Endothelial cell of umbilical vein (primary cell): ENCODE measurements at regions not wholly inside any gene's neighbourhood (a gene's known extent, or its start where the extent isn't known, plus 50 kb on each side); places are given as distances from the start of the nearest gene placed in this dataset.
A peak's percentile ranks its signal among the peaks of the same experiment; 100 is the strongest.

Source experiments
- BruUV-seq: library from RNA; stranded (reverse); fragments of 400-500 nt; replicated peaks from 2 replicates; lab custom pipeline; 2021; lab: Mats Ljungman, UMichigan
- CTCF ChIA-PET: fragments of 300-600, 350-600 bp; sonication (Branson Sonifier 250); formaldehyde crosslinking; loops from one replicate; lab custom pipeline; 2021; ENCODE audit warnings: antibody characterized with exemption, inconsistent platforms; lab: Charles Lee
- POLR2A ChIA-PET: fragments of 300-600, 350-600 bp; sonication (Branson Sonifier 250); formaldehyde crosslinking; loops from one replicate; lab custom pipeline; 2021; ENCODE audit warnings: antibody characterized with exemption, inconsistent platforms; lab: Charles Lee
- DNase-seq: peaks from one replicate; pipeline ENCODE4 v3.0.0-alpha.2; 2011; ENCODE audit warnings: low read depth, low spot score
- FAIRE-seq: peaks from 2 replicates; lab custom pipeline; 2011; peaks lifted over from hg19 to GRCh38; lab: Jason Lieb, UNC
- H2AFZ ChIP-seq: 2 replicates; pipeline ENCODE4 v1.6.0; 2012; ENCODE audit warnings: low read depth, low read length, control low read depth, inconsistent platforms
- H3K27ac ChIP-seq: 2 replicates; pipeline ENCODE4 v1.5.1; 2011; ENCODE audit warnings: low read depth, mild to moderate bottlenecking, control low read depth, low read length, moderate library complexity; ENCODE audit not compliant: insufficient read depth
- H3K27me3 ChIP-seq, 2 experiments: 2 replicates each; pipeline versions ENCODE4 v1.6.0 to v1.6.1; 2011; ENCODE audit warnings: low read length in 2 of 2, mixed read lengths in 1 of 2; ENCODE audit not compliant: control insufficient read depth in 2 of 2, insufficient read depth in 2 of 2
- H3K36me3 ChIP-seq, 2 experiments: 2 replicates in 1 of 2; 3 replicates in 1 of 2; pipeline ENCODE4 v1.5.1; 2011; ENCODE audit warnings: low read length in 2 of 2, mild to moderate bottlenecking in 1 of 2, moderate library complexity in 1 of 2; ENCODE audit not compliant: control insufficient read depth in 2 of 2, insufficient read depth in 2 of 2; ENCODE audit errors: extremely low read depth in 1 of 2
- H3K4me1 ChIP-seq: 3 replicates; pipeline ENCODE4 v1.5.1; 2011; ENCODE audit warnings: mild to moderate bottlenecking, low read length; ENCODE audit not compliant: control insufficient read depth, insufficient read depth; ENCODE audit errors: extremely low read depth
- H3K4me2 ChIP-seq: 2 replicates; pipeline ENCODE4 v1.6.1; 2011; ENCODE audit warnings: low read length, control low read depth, mixed read lengths; ENCODE audit not compliant: insufficient read depth
- H3K4me3 ChIP-seq, 3 experiments: fragments of 200-600 bp in 1 of 3; sonication (generic), shearing (Covaris generic) in 1 of 3; replicated peaks in 1 of 3; 2 replicates each; pipeline ENCODE4 v1.5.1; 2011 to 2016; ENCODE audit warnings: control low read depth in 3 of 3, low read length in 3 of 3, mild to moderate bottlenecking in 2 of 3, inconsistent platforms in 1 of 3, low read depth in 1 of 3, moderate library complexity in 1 of 3; ENCODE audit not compliant: insufficient read depth in 1 of 3
- H3K79me2 ChIP-seq: 2 replicates; pipeline ENCODE4 v1.6.0; 2012; ENCODE audit warnings: low read length, inconsistent platforms; ENCODE audit not compliant: control insufficient read depth, insufficient read depth
- H3K9ac ChIP-seq: replicated peaks from 2 replicates; pipeline ENCODE3; 2011; ENCODE audit warnings: low read length, control low read depth; ENCODE audit not compliant: insufficient read depth; ENCODE audit errors: extremely low read depth
- H3K9me1 ChIP-seq: replicated peaks from 3 replicates; pipeline ENCODE4 v1.6.0; 2011; ENCODE audit warnings: mild to moderate bottlenecking, low read length; ENCODE audit not compliant: control insufficient read depth, insufficient read depth; ENCODE audit errors: extremely low read depth
- H3K9me3 ChIP-seq: replicated peaks from 2 replicates; pipeline ENCODE4 v1.5.1; 2012; ENCODE audit warnings: low read length, inconsistent platforms; ENCODE audit not compliant: control insufficient read depth, insufficient read depth
- H4K20me1 ChIP-seq: replicated peaks from 2 replicates; pipeline ENCODE3; 2011; ENCODE audit warnings: mild to moderate bottlenecking, low read length; ENCODE audit not compliant: control insufficient read depth, insufficient read depth; ENCODE audit errors: extremely low read depth
- EZH2 ChIP-seq: IDR thresholded peaks from 2 replicates; pipeline ENCODE4 v1.6.1; 2012; ENCODE audit warnings: borderline replicate concordance, low read depth, mild to moderate bottlenecking, moderate library complexity, low read length, inconsistent platforms; ENCODE audit not compliant: severe bottlenecking
- FOS ChIP-seq: IDR thresholded peaks from 2 replicates; pipeline ENCODE4 v1.6.1; 2011; ENCODE audit warnings: mild to moderate bottlenecking, low read length, moderate library complexity, borderline replicate concordance; ENCODE audit not compliant: insufficient read depth
- GATA2 ChIP-seq: IDR thresholded peaks from 2 replicates; pipeline ENCODE4 v1.7.0; 2011; ENCODE audit warnings: low read depth, mild to moderate bottlenecking, moderate library complexity, mixed read lengths, low read length; ENCODE audit not compliant: insufficient read length, insufficient read depth
- JUN ChIP-seq: IDR thresholded peaks from 2 replicates; pipeline ENCODE4 v1.6.1; 2011; ENCODE audit warnings: borderline replicate concordance, low read depth; ENCODE audit not compliant: insufficient read length, insufficient read depth
- MYC ChIP-seq: IDR thresholded peaks from one replicate; pipeline ENCODE4 v1.6.1; 2011; ENCODE audit warnings: mild to moderate bottlenecking, low read depth, low read length
- POLR2A ChIP-seq: IDR thresholded peaks from 2 replicates; pipeline ENCODE4 v1.6.1; 2012; ENCODE audit warnings: low read depth, mild to moderate bottlenecking, control low read depth, low read length
- POLR2AphosphoS5 ChIP-seq: IDR thresholded peaks from 2 replicates; pipeline ENCODE4 v1.6.1; 2012; ENCODE audit warnings: low read depth, mild to moderate bottlenecking, control low read depth, low read length, moderate library complexity; ENCODE audit not compliant: insufficient read depth
- dilution Hi-C: fragments of 300-500 bp; cut with MboI; formaldehyde crosslinking; loops from one replicate; pipeline ENCODE4 v1.15.0; 2019; ENCODE audit warnings: low sequenced_read_pairs; ENCODE audit not compliant: extremely low pct_ligation_motif_present
- intact Hi-C: fragments of 100-400 bp; cut with micrococcal nuclease; formaldehyde crosslinking; loops from one replicate; pipeline ENCODE4 v1.10.0; 2022
- TF ChIP-seq, protein P1 (sequence below), 2 donors: IDR thresholded peaks; 1 replicate in 1 of 2; 2 replicates in 1 of 2; pipeline ENCODE4 v1.5.1; 2011; ENCODE audit warnings: low read length in 2 of 2, mild to moderate bottlenecking in 2 of 2, moderate library complexity in 2 of 2, control low read depth in 1 of 2, inconsistent platforms in 1 of 2, low read depth in 1 of 2; ENCODE audit not compliant: insufficient read depth in 1 of 2; ENCODE audit errors: extremely low read depth in 1 of 2
- TF ChIP-seq, protein P2 (sequence below): IDR thresholded peaks from 2 replicates; pipeline ENCODE4 v1.6.1; 2011; ENCODE audit not compliant: insufficient read depth, insufficient read length

DNA sequence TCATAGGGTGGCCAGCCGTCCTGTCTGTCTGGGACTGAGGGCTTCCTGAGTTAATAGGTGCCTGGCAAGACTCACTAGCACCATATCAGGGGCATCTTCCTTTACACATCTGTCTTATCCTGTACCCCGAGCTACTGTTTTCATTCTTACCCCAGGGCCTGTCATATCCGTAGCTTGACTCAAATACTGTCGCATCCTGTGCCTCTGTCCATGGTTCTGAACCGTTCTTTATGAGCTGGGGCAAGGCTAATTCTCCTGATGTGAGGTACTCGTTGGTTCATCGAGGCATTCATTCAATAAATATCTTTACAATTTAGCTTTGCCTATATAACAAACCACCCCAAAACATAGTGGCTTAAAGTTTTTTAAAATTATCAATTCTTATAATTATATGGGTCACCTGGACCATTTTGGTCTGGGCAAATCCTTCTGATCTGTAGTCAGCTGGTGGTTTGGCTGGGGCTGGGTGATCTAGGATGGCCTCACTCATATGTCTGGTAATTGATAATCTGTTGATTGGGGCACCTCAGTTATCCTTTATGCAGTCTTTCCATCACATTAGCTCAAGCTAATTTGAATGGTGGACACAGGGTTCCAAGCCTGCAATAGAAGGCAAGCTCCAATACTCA, 121.2 kb downstream of the TLE3 start:
- H3K9me3 ChIP-seq: no peaks in the 10 kb centered on the region
- DNase-seq (peak; percentile 40), FAIRE-seq (peak; percentile 35)
- H3K27me3 ChIP-seq: no peaks in the 10 kb centered on the region
- H3K4me2 ChIP-seq: no peak overlapping the region
- H3K4me3 ChIP-seq: no peak overlapping the region
- H3K79me2 ChIP-seq: no peaks in the 10 kb centered on the region
- H2AFZ ChIP-seq: no peak overlapping the region
- BruUV-seq: no TSS peak
- H3K4me1 ChIP-seq: no peaks in the 10 kb centered on the region
- H3K9me1 ChIP-seq: no peaks in the 10 kb centered on the region
- TF ChIP-seq POLR2A (no peak), EZH2 (no peak), MYC (no peak), POLR2AphosphoS5 (no peak), JUN (no peak), FOS (no peak)
- ChIA-PET POLR2A (no interaction called here), CTCF (no interaction called here)
- H4K20me1 ChIP-seq: no peaks in the 10 kb centered on the region
- H3K36me3 ChIP-seq: no peaks in the 10 kb centered on the region
- dilution Hi-C loops: no loop called here
- intact Hi-C loops: no loop called here
- H3K27ac ChIP-seq: no peak overlapping the region
- no peak overlapping the region for H3K9ac ChIP-seq

GRCh38 chr15:69978603-69979002, 119.1 kb downstream of the TLE3 start:
- dilution Hi-C loops: no loop called here
- Histone ChIP-seq H3K4me3 (no peak overlapping the region), H3K27me3 (no peaks in the 10 kb centered on the region), H3K4me1 (no peaks in the 10 kb centered on the region), H3K9me3 (no peaks in the 10 kb centered on the region), H3K79me2 (no peaks in the 10 kb centered on the region), H2AFZ (no peak overlapping the region), H4K20me1 (no peaks in the 10 kb centered on the region), H3K9me1 (no peaks in the 10 kb centered on the region), H3K9ac (no peak overlapping the region), H3K36me3 (no peaks in the 10 kb centered on the region), H3K27ac (no peak overlapping the region), H3K4me2 (no peak overlapping the region)
- FAIRE-seq: no peak
- TF ChIP-seq POLR2A (no peak), GATA2 (no peak), FOS (no peak), MYC (no peak), EZH2 (no peak), POLR2AphosphoS5 (no peak), JUN (no peak)
- TF ChIP-seq, protein P1, sequence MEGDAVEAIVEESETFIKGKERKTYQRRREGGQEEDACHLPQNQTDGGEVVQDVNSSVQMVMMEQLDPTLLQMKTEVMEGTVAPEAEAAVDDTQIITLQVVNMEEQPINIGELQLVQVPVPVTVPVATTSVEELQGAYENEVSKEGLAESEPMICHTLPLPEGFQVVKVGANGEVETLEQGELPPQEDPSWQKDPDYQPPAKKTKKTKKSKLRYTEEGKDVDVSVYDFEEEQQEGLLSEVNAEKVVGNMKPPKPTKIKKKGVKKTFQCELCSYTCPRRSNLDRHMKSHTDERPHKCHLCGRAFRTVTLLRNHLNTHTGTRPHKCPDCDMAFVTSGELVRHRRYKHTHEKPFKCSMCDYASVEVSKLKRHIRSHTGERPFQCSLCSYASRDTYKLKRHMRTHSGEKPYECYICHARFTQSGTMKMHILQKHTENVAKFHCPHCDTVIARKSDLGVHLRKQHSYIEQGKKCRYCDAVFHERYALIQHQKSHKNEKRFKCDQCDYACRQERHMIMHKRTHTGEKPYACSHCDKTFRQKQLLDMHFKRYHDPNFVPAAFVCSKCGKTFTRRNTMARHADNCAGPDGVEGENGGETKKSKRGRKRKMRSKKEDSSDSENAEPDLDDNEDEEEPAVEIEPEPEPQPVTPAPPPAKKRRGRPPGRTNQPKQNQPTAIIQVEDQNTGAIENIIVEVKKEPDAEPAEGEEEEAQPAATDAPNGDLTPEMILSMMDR (IDR thresholded peaks at IDR 0.05; ENCODE audit: extremely low read depth in 1 of 2, insufficient read depth in 1 of 2, low read depth in 1 of 2, low read length in 2 of 2): no peak
- TF ChIP-seq, protein P2, sequence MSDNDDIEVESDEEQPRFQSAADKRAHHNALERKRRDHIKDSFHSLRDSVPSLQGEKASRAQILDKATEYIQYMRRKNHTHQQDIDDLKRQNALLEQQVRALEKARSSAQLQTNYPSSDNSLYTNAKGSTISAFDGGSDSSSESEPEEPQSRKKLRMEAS: no peak
- BruUV-seq: no TSS peak
- POLR2A ChIA-PET: no interaction called here
- CTCF ChIA-PET: no interaction called here
- intact Hi-C loops: no loop called here
- no peak for DNase-seq
